GM19452 (cell line): ENCODE measurements at regions not wholly inside any gene's neighbourhood (a gene's known extent, or its start where the extent isn't known, plus 50 kb on each side); places are given as distances from the start of the nearest gene placed in this dataset.

Experiments
- ATAC-seq: cut with Tn5 transposase; IDR thresholded peaks from one replicate; pipeline ENCODE4 v1.9.1; 2021; ENCODE audit not compliant: unreplicated experiment

- ATAC-seq, result no peak
These were observed 618.0 kb downstream of the NYAP2 start for GRCh38 chr2:226017537-226017936.

GRCh38 chr2:226017107-226017506 is 617.6 kb downstream of the NYAP2 start:
- no peak for ATAC-seq

GRCh38 chr2:226011716-226012450 is 612.4 kb downstream of the NYAP2 start:
- no peak for ATAC-seq

GRCh38 chr2:226002438-226002837 is 602.9 kb downstream of the NYAP2 start:
- ATAC-seq, result no peak

GRCh38 chr2:226001716-226002115 is 602.2 kb downstream of the NYAP2 start:
- ATAC-seq, result no peak

DNA sequence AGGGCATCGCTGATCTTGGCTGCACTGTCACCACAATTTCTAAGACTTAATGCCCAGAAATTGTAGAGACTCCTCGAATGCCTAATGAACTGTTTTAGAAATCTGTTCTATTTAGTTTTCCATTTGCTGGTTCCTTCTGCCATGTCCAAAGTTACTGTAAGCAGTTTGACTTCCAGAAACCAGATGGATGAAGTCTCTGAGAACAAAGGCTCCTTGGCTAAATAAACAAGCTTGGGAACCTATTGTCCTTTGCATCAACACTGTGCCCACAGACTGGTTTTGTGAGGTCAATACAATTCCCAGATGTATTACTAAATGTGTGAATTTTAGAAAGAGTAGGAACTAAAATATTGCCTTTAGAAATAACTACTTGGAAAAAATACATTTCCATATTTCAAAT is 600.2 kb downstream of the NYAP2 start:
- ATAC-seq, result no peak

- no peak for ATAC-seq
These were observed 599.1 kb downstream of the NYAP2 start for GRCh38 chr2:225998653-225999052.

GRCh38 chr2:225998116-225998515 is 598.6 kb downstream of the NYAP2 start:
- no peak for ATAC-seq

DNA sequence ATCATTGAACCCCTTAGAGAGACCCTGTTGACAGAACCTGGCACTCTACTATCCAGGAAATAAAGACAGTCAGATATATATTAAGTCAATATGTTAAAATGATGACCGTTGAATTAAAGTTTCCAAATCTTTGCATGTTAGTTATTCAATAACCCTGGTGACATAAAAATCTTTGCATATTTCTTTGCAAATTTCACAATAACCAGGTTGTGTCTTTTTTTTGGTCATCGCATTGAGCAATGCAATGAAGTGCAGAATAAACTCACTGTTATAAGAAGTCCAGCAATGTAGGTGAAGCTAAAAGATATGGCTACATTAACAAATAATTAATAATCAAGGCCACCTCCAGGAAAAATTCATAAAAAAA is 596.9 kb downstream of the NYAP2 start:
- no peak for ATAC-seq

DNA sequence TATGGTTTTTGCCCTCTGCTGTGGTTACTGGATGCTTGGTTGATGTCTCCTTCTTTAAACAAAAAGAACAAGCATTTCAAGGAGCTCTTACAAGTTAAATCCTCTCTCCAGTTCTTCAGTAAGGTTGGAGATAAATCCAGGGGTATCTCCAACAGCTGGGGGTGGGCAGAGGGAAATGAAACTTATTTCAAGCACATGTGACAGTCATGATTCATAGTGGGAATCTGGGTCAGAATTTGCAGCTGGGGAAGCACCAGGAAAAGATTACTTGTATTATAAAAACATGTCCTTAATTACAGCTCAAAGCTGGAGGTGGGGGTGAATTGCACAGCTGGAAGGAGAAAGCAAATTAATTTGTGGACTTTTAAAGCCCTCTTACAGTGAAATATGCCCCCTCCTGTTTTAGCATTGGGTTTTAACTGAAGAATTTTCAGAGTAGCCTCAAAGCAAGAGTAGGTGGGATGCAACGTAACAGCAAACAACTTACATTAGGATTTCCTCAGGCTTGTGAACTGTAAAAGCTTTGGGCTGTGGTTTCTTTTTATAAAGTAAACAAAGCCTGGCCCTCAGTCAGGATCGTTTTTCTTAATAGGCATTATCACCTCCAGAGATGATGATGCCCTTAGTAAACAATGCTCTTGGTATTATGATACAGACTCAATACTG is 596.4 kb downstream of the NYAP2 start:
- ATAC-seq, result no peak

DNA sequence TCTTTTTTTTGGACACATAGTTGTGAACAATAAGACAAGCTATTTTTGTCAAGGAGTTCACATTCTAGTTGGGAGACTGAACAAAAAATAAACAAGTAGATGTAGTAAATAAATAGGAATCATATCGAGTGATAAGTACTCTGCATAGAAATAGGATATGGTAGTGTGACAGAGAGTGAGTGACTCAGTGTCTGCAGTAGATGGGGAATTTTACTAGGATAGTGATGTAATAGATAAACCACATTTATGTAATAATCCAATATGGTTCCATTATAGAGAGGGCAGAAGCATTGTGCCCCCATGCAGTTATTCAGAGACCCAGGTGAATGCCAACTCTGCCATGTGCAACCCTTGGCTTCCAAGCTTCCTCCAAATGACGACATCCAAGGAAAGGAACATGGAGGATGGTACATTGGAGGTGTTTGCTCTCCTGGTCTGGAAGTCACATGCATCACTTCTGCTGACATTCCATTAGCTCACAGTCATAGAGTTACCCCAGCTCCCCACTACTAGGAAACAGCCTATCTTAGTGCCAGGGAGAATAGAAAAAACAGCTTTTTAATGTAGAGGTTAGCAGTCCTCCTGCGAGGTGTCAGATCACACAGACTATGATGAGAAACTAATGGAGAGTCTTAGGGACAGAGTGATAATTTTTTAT is 595.4 kb downstream of the NYAP2 start:
- ATAC-seq, result no peak

GRCh38 chr2:225993430-225993829 is 593.9 kb downstream of the NYAP2 start:
- no peak for ATAC-seq

- ATAC-seq, result no peak
These were observed 590.3 kb downstream of the NYAP2 start for GRCh38 chr2:225989809-225990208.

DNA sequence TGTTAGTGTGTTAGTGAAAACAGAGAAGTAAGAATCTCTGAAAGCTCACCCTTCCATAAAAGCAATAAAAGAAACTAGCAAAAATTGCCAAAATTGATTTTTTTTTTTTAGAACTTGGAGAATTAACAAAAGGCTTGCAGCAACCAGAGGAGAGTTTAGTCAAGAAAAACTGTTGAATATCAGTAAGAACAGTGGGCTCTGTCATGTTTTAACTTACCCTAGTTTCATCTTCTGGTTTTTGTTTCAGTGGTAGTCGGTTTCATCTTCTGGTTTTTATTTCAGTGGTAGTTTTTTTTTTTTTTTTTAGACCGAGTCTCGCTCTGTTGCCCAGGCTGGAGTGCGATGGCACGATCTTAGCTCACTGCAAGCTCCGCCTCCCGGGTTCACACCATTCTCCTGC is 580.9 kb downstream of the NYAP2 start:
- ATAC-seq, result no peak

DNA sequence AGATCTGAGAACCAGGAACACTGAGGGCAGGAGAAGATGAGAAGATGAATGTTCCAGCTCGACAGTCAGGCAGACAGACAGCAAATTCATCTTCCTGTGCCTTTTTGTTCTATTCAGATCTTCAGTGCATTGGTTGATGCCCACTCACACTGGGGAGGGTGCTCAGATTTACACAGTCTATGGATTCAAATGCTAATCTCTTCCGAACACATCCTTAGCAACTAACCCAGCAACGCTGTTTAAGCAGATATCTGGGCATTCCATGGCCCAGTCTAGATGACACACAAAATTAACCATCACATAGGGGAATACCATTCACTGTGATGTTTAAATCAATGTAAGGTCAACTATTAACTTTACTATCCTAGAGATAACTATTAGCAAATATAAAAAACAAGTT is 571.9 kb downstream of the NYAP2 start:
- no peak for ATAC-seq

- no peak for ATAC-seq
These were observed 549.4 kb downstream of the NYAP2 start for GRCh38 chr2:225948903-225949302.

- no peak for ATAC-seq
These were observed 539.5 kb downstream of the NYAP2 start for GRCh38 chr2:225938991-225939390.

GRCh38 chr2:225937625-225938187 is 538.2 kb downstream of the NYAP2 start:
- no peak for ATAC-seq

DNA sequence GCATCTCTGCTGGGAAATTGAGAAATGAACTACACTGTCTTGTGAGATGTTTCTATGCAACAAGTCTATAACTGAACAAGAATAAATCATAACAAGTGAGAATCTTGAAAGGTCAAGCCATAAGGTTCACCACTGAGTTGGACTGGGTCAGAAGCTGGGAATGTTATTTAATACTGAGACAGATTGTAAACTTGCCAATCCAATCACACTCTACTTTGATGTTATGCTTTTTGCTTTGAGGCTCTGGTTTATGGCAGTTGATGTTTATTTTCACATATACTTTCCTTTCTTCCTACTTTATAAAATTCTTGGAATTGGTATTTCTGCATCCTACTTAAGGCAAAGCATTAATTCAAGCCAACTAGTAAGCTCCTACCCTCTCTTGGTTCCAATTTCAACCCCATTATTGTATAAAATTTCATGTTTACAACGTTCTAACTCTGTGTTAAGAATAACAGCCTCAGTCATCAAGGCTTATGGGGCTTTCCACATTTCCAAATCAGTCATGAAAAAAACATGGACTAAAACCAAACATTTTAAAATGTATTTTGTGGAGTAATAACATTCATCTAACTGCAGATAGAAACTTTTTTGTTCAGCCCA is 533.4 kb downstream of the NYAP2 start:
- no peak for ATAC-seq

- ATAC-seq, result no peak
These were observed 531.2 kb downstream of the NYAP2 start for GRCh38 chr2:225930687-225931086.

DNA sequence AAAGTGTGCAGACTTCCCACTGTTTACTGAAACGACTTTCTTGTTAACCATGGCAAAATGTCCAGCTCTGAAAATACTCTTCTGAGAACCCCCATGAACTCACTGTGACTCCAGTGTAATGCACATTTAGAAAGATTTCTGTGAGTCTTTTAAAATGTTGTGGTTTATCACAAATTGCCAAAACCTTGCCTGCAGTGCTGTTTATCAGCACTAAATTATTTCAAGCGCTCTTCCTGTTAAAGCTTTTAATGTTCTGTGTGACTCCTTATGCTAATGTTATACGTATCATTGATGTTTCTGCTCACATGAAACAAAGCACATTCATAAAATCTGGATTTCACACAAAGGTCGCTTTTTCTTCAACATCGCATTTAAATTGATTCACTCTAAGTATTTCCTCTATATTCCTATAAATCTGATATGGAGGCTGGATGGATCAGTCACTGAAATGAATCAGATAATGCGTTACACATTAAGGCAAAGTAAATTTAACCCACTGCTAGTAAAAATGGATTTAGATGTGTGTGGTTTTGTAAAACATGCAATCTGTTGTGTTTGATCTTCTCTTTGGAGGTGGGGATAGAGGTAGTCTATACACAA is 521.2 kb downstream of the NYAP2 start:
- no peak for ATAC-seq
